ENCODE measurements at regions not wholly inside any gene's neighbourhood (a gene's known extent, or its start where the extent isn't known, plus 50 kb on each side); places are given as distances from the start of the nearest gene placed in this dataset.

DNA sequence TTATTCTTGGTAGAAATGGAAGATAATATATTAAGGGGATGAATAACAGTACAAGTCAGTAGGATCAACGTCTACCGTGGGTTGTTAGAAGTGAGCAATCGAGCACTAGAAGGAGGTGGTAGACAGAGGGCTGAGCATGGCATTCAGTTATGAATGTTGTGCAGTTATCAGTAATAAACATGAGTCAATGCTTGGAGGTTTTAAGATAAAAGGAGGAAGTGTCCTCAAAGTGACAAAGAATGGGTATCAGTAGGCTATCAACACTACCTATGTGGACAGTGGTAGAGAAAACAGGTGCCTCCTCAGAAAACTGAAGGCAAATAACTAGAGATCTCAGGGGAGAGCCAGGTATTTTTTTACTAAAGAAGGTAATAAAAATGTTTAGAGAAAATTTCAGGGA lies 1607.0 kb downstream of the PCDH9 start:
- no peak overlapping the region for H3K9ac ChIP-seq (ENCODE audit: insufficient read length, low read depth)

DNA sequence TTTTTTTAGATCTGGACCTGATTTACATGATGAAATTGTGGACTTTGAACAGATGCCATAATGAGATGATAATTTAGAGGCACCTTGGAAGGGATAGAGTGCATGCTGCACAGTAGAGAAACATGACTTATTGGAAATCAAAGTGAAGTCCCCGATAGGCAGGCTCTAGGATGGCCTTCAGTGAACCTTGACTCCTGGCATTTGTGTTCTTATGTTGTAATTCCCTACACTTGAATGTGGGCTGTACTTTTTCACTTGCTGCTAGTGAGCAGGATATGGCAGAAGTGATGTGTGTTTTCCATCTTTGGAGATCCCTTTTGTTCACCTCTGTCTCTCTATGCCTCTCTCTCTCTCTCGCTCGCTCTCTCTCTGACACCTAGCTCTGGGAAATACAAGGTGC lies 1614.6 kb downstream of the PCDH9 start:
- TF ChIP-seq ZNF274 (IDR thresholded peaks at IDR 0.05; ENCODE audit: low read depth, low read length) (no peak), YY1 (IDR thresholded peaks at IDR 0.05; ENCODE audit: insufficient read depth, insufficient read length) (no peak), SUZ12 (IDR thresholded peaks at IDR 0.05; ENCODE audit: extremely low read depth, insufficient read depth, insufficient read length) (no peak)
- DNase-seq (ENCODE audit: low read depth, low spot score), result no peak
- H3K4me1 ChIP-seq (ENCODE audit: insufficient read depth, insufficient read length), result no peaks in the 10 kb centered on the region
- no peak overlapping the region for H3K4me3 ChIP-seq (ENCODE audit: insufficient read length, low read depth)
- no peak overlapping the region for H3K9ac ChIP-seq (ENCODE audit: insufficient read length, low read depth)
- no peaks in the 10 kb centered on the region for H3K27me3 ChIP-seq (ENCODE audit: insufficient read depth, insufficient read length)
- no peaks in the 10 kb centered on the region for H3K36me3 ChIP-seq (ENCODE audit: insufficient read depth, insufficient read length, low read length)
- no peaks in the 10 kb centered on the region for H3K9me3 ChIP-seq (ENCODE audit: insufficient read depth, low read length)

More for the DNA sequence above, 1607.0 kb downstream of the PCDH9 start:
- H3K9me3 ChIP-seq (ENCODE audit: insufficient read depth, low read length), result no peaks in the 10 kb centered on the region
- no peaks in the 10 kb centered on the region for H3K36me3 ChIP-seq (ENCODE audit: insufficient read depth, insufficient read length, low read length)
- no peak for DNase-seq (ENCODE audit: low read depth, low spot score)
- TF ChIP-seq ZNF274 (IDR thresholded peaks at IDR 0.05; ENCODE audit: low read depth, low read length) (no peak), SUZ12 (IDR thresholded peaks at IDR 0.05; ENCODE audit: extremely low read depth, insufficient read depth, insufficient read length) (no peak), YY1 (IDR thresholded peaks at IDR 0.05; ENCODE audit: insufficient read depth, insufficient read length) (no peak)
- H3K27me3 ChIP-seq (ENCODE audit: insufficient read depth, insufficient read length), result no peaks in the 10 kb centered on the region
- no peak overlapping the region for H3K4me3 ChIP-seq (ENCODE audit: insufficient read length, low read depth)
- H3K4me1 ChIP-seq (ENCODE audit: insufficient read depth, insufficient read length), result no peaks in the 10 kb centered on the region

DNA sequence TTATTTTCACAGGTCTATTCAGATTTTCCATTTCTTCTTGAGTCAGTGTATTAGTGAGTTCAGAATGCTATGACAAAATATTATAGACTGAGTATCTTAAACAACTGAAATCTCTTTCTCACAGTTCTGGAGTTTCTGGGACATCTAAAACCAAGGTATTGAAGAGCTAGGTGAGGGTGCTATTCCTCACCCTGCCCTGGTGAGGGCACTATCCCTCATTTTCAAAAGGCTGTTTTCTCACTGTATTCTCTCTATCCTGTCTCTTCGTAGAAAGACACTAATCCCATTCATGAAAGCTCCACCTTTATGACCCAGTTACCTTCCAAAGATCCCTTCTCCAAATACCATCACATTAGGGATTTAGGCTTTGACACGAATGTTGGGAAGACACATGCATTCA lies 1617.1 kb downstream of the PCDH9 start:
- TF ChIP-seq YY1 (IDR thresholded peaks at IDR 0.05; ENCODE audit: insufficient read depth, insufficient read length), result no peak
- Histone ChIP-seq H3K27me3 (ENCODE audit: insufficient read depth, insufficient read length) (no peaks in the 10 kb centered on the region), H3K9me3 (ENCODE audit: insufficient read depth, low read length) (no peaks in the 10 kb centered on the region), H3K4me3 (ENCODE audit: insufficient read length, low read depth) (no peak overlapping the region), H3K4me1 (ENCODE audit: insufficient read depth, insufficient read length) (no peaks in the 10 kb centered on the region), H3K9ac (ENCODE audit: insufficient read length, low read depth) (no peak overlapping the region), H3K36me3 (ENCODE audit: insufficient read depth, insufficient read length, low read length) (no peaks in the 10 kb centered on the region)
- DNase-seq (ENCODE audit: low read depth, low spot score), result peak; percentile 3

DNA sequence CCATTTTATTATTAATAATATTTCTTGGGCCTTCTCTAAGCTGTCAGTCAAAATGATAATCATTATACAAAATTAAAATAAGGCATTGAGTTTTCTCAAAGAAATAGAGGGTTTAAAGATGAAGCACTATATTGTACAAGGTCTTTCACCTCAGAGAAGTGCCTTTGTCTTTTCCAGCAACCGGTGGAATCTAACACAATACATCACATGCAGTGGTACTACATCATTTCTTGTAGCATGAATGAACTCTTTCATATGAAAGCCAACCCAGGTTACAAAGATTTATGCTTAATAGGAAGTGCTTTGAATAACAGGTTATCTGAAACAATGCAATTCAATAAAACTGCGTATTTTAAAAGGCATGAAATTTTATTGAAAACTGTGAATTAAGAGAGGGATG lies 1620.8 kb downstream of the PCDH9 start:
- Histone ChIP-seq H3K36me3 (ENCODE audit: insufficient read depth, insufficient read length, low read length) (no peaks in the 10 kb centered on the region), H3K4me1 (ENCODE audit: insufficient read depth, insufficient read length) (no peaks in the 10 kb centered on the region), H3K9me3 (ENCODE audit: insufficient read depth, low read length) (no peaks in the 10 kb centered on the region), H3K27me3 (ENCODE audit: insufficient read depth, insufficient read length) (no peaks in the 10 kb centered on the region), H3K9ac (ENCODE audit: insufficient read length, low read depth) (no peak overlapping the region), H3K4me3 (ENCODE audit: insufficient read length, low read depth) (no peak overlapping the region)
- DNase-seq (ENCODE audit: low read depth, low spot score), result no peak
- TF ChIP-seq ZNF274 (IDR thresholded peaks at IDR 0.05; ENCODE audit: low read depth, low read length), result no peak
- no peak for TF ChIP-seq SUZ12 (IDR thresholded peaks at IDR 0.05; ENCODE audit: extremely low read depth, insufficient read depth, insufficient read length)
- TF ChIP-seq YY1 (IDR thresholded peaks at IDR 0.05; ENCODE audit: insufficient read depth, insufficient read length), result no peak

DNA sequence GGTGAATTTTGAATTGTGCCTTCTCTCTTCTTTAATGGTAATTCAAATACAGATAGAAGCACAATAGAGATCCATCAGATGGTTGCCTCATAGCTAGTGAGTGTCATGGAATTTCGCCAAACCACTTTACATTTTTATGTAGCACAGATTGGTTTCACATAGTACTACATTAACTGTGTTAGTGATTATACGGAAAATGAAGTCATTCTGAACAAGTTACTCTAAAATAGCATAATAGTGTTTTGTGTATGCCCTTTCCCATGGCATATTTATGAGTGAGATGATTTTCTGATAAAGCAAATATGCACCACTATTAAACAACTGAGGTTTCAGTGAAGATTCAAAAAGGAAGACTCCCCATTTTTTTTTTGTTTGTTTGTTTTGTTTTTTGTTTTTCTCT lies 1623.5 kb downstream of the PCDH9 start:
- no peaks in the 10 kb centered on the region for H3K4me1 ChIP-seq (ENCODE audit: insufficient read depth, insufficient read length)
- H3K9me3 ChIP-seq (ENCODE audit: insufficient read depth, low read length), result no peaks in the 10 kb centered on the region
- no peak overlapping the region for H3K9ac ChIP-seq (ENCODE audit: insufficient read length, low read depth)
- no peaks in the 10 kb centered on the region for H3K36me3 ChIP-seq (ENCODE audit: insufficient read depth, insufficient read length, low read length)
- no peak for DNase-seq (ENCODE audit: low read depth, low spot score)
- TF ChIP-seq ZNF274 (IDR thresholded peaks at IDR 0.05; ENCODE audit: low read depth, low read length), result no peak
- no peak for TF ChIP-seq YY1 (IDR thresholded peaks at IDR 0.05; ENCODE audit: insufficient read depth, insufficient read length)
- TF ChIP-seq SUZ12 (IDR thresholded peaks at IDR 0.05; ENCODE audit: extremely low read depth, insufficient read depth, insufficient read length), result no peak
- H3K27me3 ChIP-seq (ENCODE audit: insufficient read depth, insufficient read length), result no peaks in the 10 kb centered on the region
- no peak overlapping the region for H3K4me3 ChIP-seq (ENCODE audit: insufficient read length, low read depth)

DNA sequence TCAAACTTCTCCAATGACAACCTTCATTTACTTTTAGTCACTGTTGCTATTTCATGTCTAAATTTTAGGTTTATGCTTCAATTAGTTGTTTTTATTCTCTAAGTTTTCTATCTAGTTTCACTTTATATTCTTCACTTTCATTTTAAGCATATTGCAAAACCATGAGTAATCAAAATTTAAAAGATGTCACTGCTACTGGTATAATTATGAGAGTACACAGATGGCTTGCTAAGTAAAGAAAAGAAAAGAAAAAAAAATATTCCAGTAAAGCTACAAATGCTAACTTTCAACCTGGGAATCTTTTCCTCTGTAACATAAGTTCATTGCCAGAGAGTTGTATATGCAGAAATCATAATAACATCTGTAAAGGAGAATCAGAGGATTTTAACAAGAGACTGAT lies 1624.7 kb downstream of the PCDH9 start:
- DNase-seq (ENCODE audit: low read depth, low spot score), result no peak
- H3K9me3 ChIP-seq (ENCODE audit: insufficient read depth, low read length), result no peaks in the 10 kb centered on the region
- TF ChIP-seq SUZ12 (IDR thresholded peaks at IDR 0.05; ENCODE audit: extremely low read depth, insufficient read depth, insufficient read length) (no peak), YY1 (IDR thresholded peaks at IDR 0.05; ENCODE audit: insufficient read depth, insufficient read length) (no peak), ZNF274 (IDR thresholded peaks at IDR 0.05; ENCODE audit: low read depth, low read length) (no peak)

DNA sequence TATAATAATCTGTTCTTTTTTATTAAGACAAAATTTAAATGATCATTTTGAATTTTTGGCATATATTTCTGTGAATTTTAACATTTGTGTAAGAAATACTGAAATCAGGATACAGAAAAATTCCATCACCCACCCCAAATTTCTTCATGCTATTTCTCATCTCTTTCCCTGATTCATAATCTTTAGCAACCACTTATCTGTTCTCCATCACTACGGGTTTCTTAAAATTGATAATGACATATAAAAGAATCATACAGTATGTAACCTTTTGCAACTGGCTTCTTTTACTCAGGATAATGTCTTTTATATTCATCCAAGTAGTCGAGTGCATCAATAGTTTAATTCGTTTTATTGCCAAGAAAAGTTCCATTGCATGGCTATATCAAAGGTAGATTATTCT lies 1627.0 kb downstream of the PCDH9 start:
- Histone ChIP-seq H3K4me3 (ENCODE audit: insufficient read length, low read depth) (no peak overlapping the region), H3K9ac (ENCODE audit: insufficient read length, low read depth) (no peak overlapping the region), H3K9me3 (ENCODE audit: insufficient read depth, low read length) (no peaks in the 10 kb centered on the region), H3K36me3 (ENCODE audit: insufficient read depth, insufficient read length, low read length) (no peaks in the 10 kb centered on the region), H3K4me1 (ENCODE audit: insufficient read depth, insufficient read length) (no peaks in the 10 kb centered on the region), H3K27me3 (ENCODE audit: insufficient read depth, insufficient read length) (no peaks in the 10 kb centered on the region)
- TF ChIP-seq YY1 (IDR thresholded peaks at IDR 0.05; ENCODE audit: insufficient read depth, insufficient read length) (no peak), ZNF274 (IDR thresholded peaks at IDR 0.05; ENCODE audit: low read depth, low read length) (no peak), SUZ12 (IDR thresholded peaks at IDR 0.05; ENCODE audit: extremely low read depth, insufficient read depth, insufficient read length) (no peak)
- DNase-seq (ENCODE audit: low read depth, low spot score), result no peak

More for the DNA sequence above, 1624.7 kb downstream of the PCDH9 start:
- no peaks in the 10 kb centered on the region for H3K36me3 ChIP-seq (ENCODE audit: insufficient read depth, insufficient read length, low read length)
- no peak overlapping the region for H3K9ac ChIP-seq (ENCODE audit: insufficient read length, low read depth)
- H3K4me3 ChIP-seq (ENCODE audit: insufficient read length, low read depth), result no peak overlapping the region
- no peaks in the 10 kb centered on the region for H3K4me1 ChIP-seq (ENCODE audit: insufficient read depth, insufficient read length)
- H3K27me3 ChIP-seq (ENCODE audit: insufficient read depth, insufficient read length), result no peaks in the 10 kb centered on the region

DNA sequence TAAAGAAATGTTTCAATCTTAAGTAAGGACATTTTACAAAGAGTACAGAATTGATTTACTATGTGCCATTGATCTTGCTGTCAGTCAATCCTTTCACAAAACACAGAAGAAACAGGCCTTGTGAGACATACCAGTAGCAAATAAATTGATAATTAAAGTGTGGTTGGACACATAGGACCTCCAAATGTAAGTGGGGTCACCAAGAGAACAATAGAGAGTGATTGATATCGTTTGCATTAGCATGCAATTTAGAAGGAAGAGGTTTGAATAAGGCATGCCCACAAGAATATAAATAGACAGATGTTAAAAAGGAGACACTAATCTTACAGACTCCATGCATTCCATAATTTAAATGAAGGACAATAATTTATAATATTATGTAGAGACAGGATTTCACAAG lies 1628.3 kb downstream of the PCDH9 start:
- no peaks in the 10 kb centered on the region for H3K9me3 ChIP-seq (ENCODE audit: insufficient read depth, low read length)
- no peak for TF ChIP-seq SUZ12 (IDR thresholded peaks at IDR 0.05; ENCODE audit: extremely low read depth, insufficient read depth, insufficient read length)
- TF ChIP-seq YY1 (IDR thresholded peaks at IDR 0.05; ENCODE audit: insufficient read depth, insufficient read length), result no peak
- TF ChIP-seq ZNF274 (IDR thresholded peaks at IDR 0.05; ENCODE audit: low read depth, low read length), result no peak
- H3K4me1 ChIP-seq (ENCODE audit: insufficient read depth, insufficient read length), result no peaks in the 10 kb centered on the region

More for the DNA sequence above, 1628.3 kb downstream of the PCDH9 start:
- Histone ChIP-seq H3K9ac (ENCODE audit: insufficient read length, low read depth) (no peak overlapping the region), H3K36me3 (ENCODE audit: insufficient read depth, insufficient read length, low read length) (no peaks in the 10 kb centered on the region), H3K4me3 (ENCODE audit: insufficient read length, low read depth) (no peak overlapping the region), H3K27me3 (ENCODE audit: insufficient read depth, insufficient read length) (no peaks in the 10 kb centered on the region)
- no peak for DNase-seq (ENCODE audit: low read depth, low spot score)
